HCT116 (cell line): ENCODE measurements at regions not wholly inside any gene's neighbourhood (a gene's known extent, or its start where the extent isn't known, plus 50 kb on each side); places are given as distances from the start of the nearest gene placed in this dataset.
A peak's percentile ranks its signal among the peaks of the same experiment; 100 is the strongest.

Experiments used
- ATAC-seq: fragments of 200-7000 bp; cut with Tn5 transposase; 2 replicates; pipeline ENCODE4 v1.9.1; 2020; ENCODE audit warnings: mild to moderate bottlenecking, moderate library complexity
- BruUV-seq: library from RNA; stranded (reverse); fragments of 400-500 nt; replicated peaks from 2 replicates; lab custom pipeline; 2021; lab: Mats Ljungman, UMichigan
- CTCF ChIA-PET: fragments of 300-600 bp; sonication (Branson Sonifier 250); formaldehyde crosslinking; loops from one replicate; lab custom pipeline; 2021; ENCODE audit warnings: antibody characterized with exemption; lab: Charles Lee
- POLR2A ChIA-PET: fragments of 300-600, 350-600 bp; sonication (Branson Sonifier 250); formaldehyde crosslinking; loops from one replicate; lab custom pipeline; 2021; ENCODE audit warnings: antibody characterized with exemption; lab: Charles Lee
- RAD21 ChIA-PET, 2 experiments: fragments of 300-600 bp; sonication (Branson Sonifier 250); formaldehyde crosslinking; loops; one replicate each; lab custom pipeline; 2023; ENCODE audit warnings: low total read pairs in 2 of 2; ENCODE audit not compliant: uncharacterized antibody in 2 of 2, unreplicated experiment in 2 of 2, low non-redundant PET in 1 of 2; lab: Charles Lee
- DNase-seq: peaks from one replicate; pipeline ENCODE4 v3.0.0-alpha.2; 2010; ENCODE audit warnings: low read depth, low spot score
- H2AFZ ChIP-seq: fragments of 200-600 bp; shearing (Covaris generic), sonication (generic); 2 replicates; pipeline ENCODE4 v1.6.1; 2017; ENCODE audit warnings: low read depth, mixed run types, mixed read lengths, antibody characterized with exemption, low read length; ENCODE audit not compliant: poor library complexity, severe bottlenecking
- H3K27ac ChIP-seq: 2 replicates; pipeline ENCODE4 v1.5.1; 2012; ENCODE audit warnings: low read depth, low read length
- H3K27me3 ChIP-seq: fragments of 200-600 bp; sonication (generic); 2 replicates; pipeline ENCODE4 v1.6.1; 2016; ENCODE audit warnings: mixed run types, low read length, mixed read lengths; ENCODE audit not compliant: insufficient read depth
- H3K36me3 ChIP-seq, 2 experiments: fragments of 200-500 bp in 1 of 2; fragments of 200-600 bp in 1 of 2; sonication (Bioruptor generic) in 1 of 2; sonication (generic) in 1 of 2; 2 replicates each; pipeline versions ENCODE4 v1.5.1 to v1.6.1; 2014 to 2016; ENCODE audit warnings: low read length in 2 of 2, inconsistent platforms in 1 of 2, mixed read lengths in 1 of 2, mixed run types in 1 of 2; ENCODE audit not compliant: insufficient read depth in 2 of 2, control insufficient read depth in 1 of 2
- H3K4me1 ChIP-seq, 2 experiments: fragments of 200-600 bp in 1 of 2; sonication (generic) in 1 of 2; 2 replicates each; pipeline versions ENCODE4 v1.5.1 to v1.6.1; 2012 to 2017; ENCODE audit warnings: low read length in 2 of 2, inconsistent platforms in 1 of 2, mild to moderate bottlenecking in 1 of 2, mixed read lengths in 1 of 2, mixed run types in 1 of 2, moderate library complexity in 1 of 2; ENCODE audit not compliant: insufficient read depth in 2 of 2, control insufficient read depth in 1 of 2
- H3K4me2 ChIP-seq: fragments of 200-600 bp; sonication (generic); 2 replicates; pipeline ENCODE4 v1.6.1; 2017; ENCODE audit warnings: mixed run types, low read length, mixed read lengths
- H3K4me3 ChIP-seq, 2 experiments: fragments of 200-600 bp in 1 of 2; sonication (generic) in 1 of 2; replicated peaks in 1 of 2; 2 replicates each; pipeline ENCODE4 v1.5.1; 2011 to 2016; ENCODE audit warnings: low read length in 2 of 2, control low read depth in 1 of 2, low read depth in 1 of 2, mild to moderate bottlenecking in 1 of 2, mixed read lengths in 1 of 2, mixed run types in 1 of 2
- H3K79me2 ChIP-seq: fragments of 200-600 bp; sonication (generic); 2 replicates; pipeline ENCODE4 v1.6.1; 2017; ENCODE audit warnings: mild to moderate bottlenecking, mixed run types, low read length, moderate library complexity, mixed read lengths; ENCODE audit not compliant: insufficient read depth
- H3K9ac ChIP-seq: fragments of 200-600 bp; sonication (generic); 2 replicates; pipeline ENCODE4 v1.6.1; 2016; ENCODE audit warnings: low read length, mixed read lengths
- H3K9me2 ChIP-seq: fragments of 200-600 bp; sonication (generic), shearing (Covaris generic); 2 replicates; pipeline ENCODE4 v1.6.1; 2017; ENCODE audit warnings: mixed run types, mild to moderate bottlenecking, moderate library complexity; ENCODE audit not compliant: insufficient read depth
- H3K9me3 ChIP-seq, 2 experiments: fragments of 200-500 bp in 1 of 2; fragments of 200-600 bp in 1 of 2; sonication (Bioruptor generic) in 1 of 2; sonication (generic) in 1 of 2; 2 replicates each; pipeline ENCODE4 v1.6.1; 2014 to 2017; ENCODE audit warnings: low read length in 2 of 2, mixed read lengths in 2 of 2, inconsistent platforms in 1 of 2, low read depth in 1 of 2, mild to moderate bottlenecking in 1 of 2, mixed run types in 1 of 2, moderate library complexity in 1 of 2; ENCODE audit not compliant: control insufficient read depth in 1 of 2, insufficient read depth in 1 of 2
- H4K20me1 ChIP-seq: fragments of 200-600 bp; sonication (generic), shearing (Covaris generic); 2 replicates; pipeline ENCODE4 v1.6.1; 2017; ENCODE audit warnings: mixed run types, mild to moderate bottlenecking, moderate library complexity; ENCODE audit not compliant: insufficient read depth
- CBX3 ChIP-seq: IDR thresholded peaks from 2 replicates; pipeline ENCODE4 v1.6.1; 2012; ENCODE audit warnings: low read depth
- CEBPB ChIP-seq: IDR thresholded peaks from 2 replicates; pipeline ENCODE4 v1.6.1; 2012; ENCODE audit warnings: low read depth
- EGR1 ChIP-seq: IDR thresholded peaks from 2 replicates; pipeline ENCODE4 v1.6.1; 2012; ENCODE audit warnings: low read depth
- ELF1 ChIP-seq: IDR thresholded peaks from 2 replicates; pipeline ENCODE4 v1.6.1; 2012; ENCODE audit warnings: low read depth, borderline replicate concordance
- EZH2phosphoT487 ChIP-seq: fragments of 200-600 bp; IDR thresholded peaks from 2 replicates; pipeline ENCODE4 v1.6.1; 2018; ENCODE audit warnings: antibody characterized with exemption, borderline replicate concordance
- FOSL1 ChIP-seq: IDR thresholded peaks from 2 replicates; pipeline ENCODE4 v1.6.1; 2012; ENCODE audit warnings: low read depth
- JUND ChIP-seq: IDR thresholded peaks from 2 replicates; pipeline ENCODE4 v1.6.1; 2012
- POLR2A ChIP-seq: IDR thresholded peaks from 2 replicates; pipeline ENCODE4 v1.7.0; 2011; ENCODE audit warnings: borderline replicate concordance; ENCODE audit not compliant: insufficient read depth, insufficient read length; ENCODE audit errors: extremely low read depth
- POLR2AphosphoS5 ChIP-seq: IDR thresholded peaks from 2 replicates; pipeline ENCODE4 v1.6.1; 2011; ENCODE audit warnings: mild to moderate bottlenecking, low read depth, low read length, moderate library complexity
- RAD21 ChIP-seq: IDR thresholded peaks from 2 replicates; pipeline ENCODE4 v1.6.1; 2012; ENCODE audit warnings: low read depth, mild to moderate bottlenecking
- SIN3A ChIP-seq: IDR thresholded peaks from 2 replicates; pipeline ENCODE4 v1.6.1; 2012; ENCODE audit warnings: low read depth
- SP1 ChIP-seq: IDR thresholded peaks from 2 replicates; pipeline ENCODE4 v1.6.1; 2012; ENCODE audit warnings: low read depth
- SRF ChIP-seq: IDR thresholded peaks from 2 replicates; pipeline ENCODE4 v1.6.1; 2012; ENCODE audit warnings: low read depth
- TCF7L2 ChIP-seq: IDR thresholded peaks from 2 replicates; pipeline ENCODE4 v1.7.0; 2011; ENCODE audit warnings: borderline replicate concordance, inconsistent platforms; ENCODE audit not compliant: insufficient read depth, insufficient read length; ENCODE audit errors: extremely low read depth
- ZFX ChIP-seq: fragments of 450-650 bp; IDR thresholded peaks from 2 replicates; pipeline ENCODE4 v1.6.1; 2017
- ZNF274 ChIP-seq: fragments of 200-500 bp; sonication (Bioruptor generic); IDR thresholded peaks from 2 replicates; pipeline ENCODE4 v1.6.1; 2014; ENCODE audit warnings: mild to moderate bottlenecking, low read depth, low read length, inconsistent platforms
- intact Hi-C: fragments of 100-400 bp; cut with micrococcal nuclease; formaldehyde crosslinking; loops from 2 replicates; pipeline ENCODE4 v1.10.0; 2022
- TF ChIP-seq, protein P1 (sequence below): IDR thresholded peaks from 2 replicates; pipeline ENCODE4 v1.6.1; 2012; ENCODE audit warnings: low read depth
- TF ChIP-seq, protein P2 (sequence below): IDR thresholded peaks from 2 replicates; pipeline ENCODE4 v1.6.1; 2012
- TF ChIP-seq, protein P3 (sequence below), 3 experiments: fragments of 200-600 bp in 1 of 3; sonication (generic) in 1 of 3; IDR thresholded peaks in 2 of 3; conservative IDR thresholded peaks in 1 of 3; 2 replicates each; pipeline ENCODE4 v1.5.1; 2012 to 2017; ENCODE audit warnings: low read depth in 2 of 3, low read length in 2 of 3, antibody characterized with exemption in 1 of 3, borderline replicate concordance in 1 of 3, control low read depth in 1 of 3, mild to moderate bottlenecking in 1 of 3, mixed read lengths in 1 of 3, mixed run types in 1 of 3, moderate library complexity in 1 of 3; ENCODE audit not compliant: insufficient read depth in 1 of 3
- TF ChIP-seq, protein P4 (sequence below): IDR thresholded peaks from 2 replicates; pipeline ENCODE4 v1.6.1; 2011; ENCODE audit warnings: mild to moderate bottlenecking, low read length, moderate library complexity; ENCODE audit not compliant: insufficient replicate concordance; ENCODE audit errors: extremely low read depth

DNA sequence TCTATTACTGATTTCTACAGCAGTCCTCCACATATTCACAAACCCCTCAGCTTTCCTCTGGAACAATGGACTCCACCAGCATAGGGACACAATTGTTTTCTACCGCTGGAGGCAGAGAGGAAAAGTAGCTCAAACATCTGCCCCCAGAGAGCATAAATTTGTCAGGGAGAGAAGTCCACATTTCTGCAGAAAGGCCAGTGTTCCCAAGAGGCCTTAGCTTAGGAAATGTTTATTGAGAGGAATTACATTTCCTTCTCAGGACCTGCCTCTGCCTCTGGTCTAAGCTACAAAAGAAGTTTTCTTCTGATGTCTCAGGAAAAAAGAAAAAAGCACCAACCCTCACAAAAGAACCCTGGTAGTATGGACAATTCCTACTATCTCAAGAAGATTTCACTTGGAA, 217.8 kb upstream of the BMP4 start:
- no peak overlapping the region for H3K9ac ChIP-seq
- H3K4me3 ChIP-seq, result no peak overlapping the region
- BruUV-seq, result no TSS peak
- H3K36me3 ChIP-seq, result no peaks in the 10 kb centered on the region
- H4K20me1 ChIP-seq, result no peaks in the 10 kb centered on the region
- peaks cover 50 to 55% of the 10 kb centered on the region in 2 experiments for H3K4me1 ChIP-seq
- no peaks in the 10 kb centered on the region for H3K9me3 ChIP-seq
- no peak for ATAC-seq
- peak overlapping the region; percentile 38 for H3K27ac ChIP-seq
- RAD21 ChIA-PET, result interaction anchor here in 1 of 2 experiments (1.4 kb wide), 1 partner anchor 155 kb away, joined by 3 read pairs; no protein-coding TSS in a partner anchor
- no peaks in the 10 kb centered on the region for H3K9me2 ChIP-seq
- POLR2A ChIA-PET, result no interaction called here
- no peaks in the 10 kb centered on the region for H3K79me2 ChIP-seq
- H3K27me3 ChIP-seq, result no peaks in the 10 kb centered on the region
- DNase-seq, result no peak
- intact Hi-C loops, result loop anchor here (2.0 kb wide), 1 partner anchor 218 kb away; the partner anchor contains the start of gene BMP4
- TF ChIP-seq FOSL1 (no peak), ELF1 (no peak), EGR1 (no peak), ZFX (no peak), POLR2A (no peak), ZNF274 (no peak), EZH2phosphoT487 (no peak), SIN3A (no peak), SRF (no peak), CBX3 (no peak), SP1 (no peak), JUND (no peak), TCF7L2 (no peak), RAD21 (no peak), POLR2AphosphoS5 (no peak), CEBPB (no peak)
- TF ChIP-seq, protein P1, sequence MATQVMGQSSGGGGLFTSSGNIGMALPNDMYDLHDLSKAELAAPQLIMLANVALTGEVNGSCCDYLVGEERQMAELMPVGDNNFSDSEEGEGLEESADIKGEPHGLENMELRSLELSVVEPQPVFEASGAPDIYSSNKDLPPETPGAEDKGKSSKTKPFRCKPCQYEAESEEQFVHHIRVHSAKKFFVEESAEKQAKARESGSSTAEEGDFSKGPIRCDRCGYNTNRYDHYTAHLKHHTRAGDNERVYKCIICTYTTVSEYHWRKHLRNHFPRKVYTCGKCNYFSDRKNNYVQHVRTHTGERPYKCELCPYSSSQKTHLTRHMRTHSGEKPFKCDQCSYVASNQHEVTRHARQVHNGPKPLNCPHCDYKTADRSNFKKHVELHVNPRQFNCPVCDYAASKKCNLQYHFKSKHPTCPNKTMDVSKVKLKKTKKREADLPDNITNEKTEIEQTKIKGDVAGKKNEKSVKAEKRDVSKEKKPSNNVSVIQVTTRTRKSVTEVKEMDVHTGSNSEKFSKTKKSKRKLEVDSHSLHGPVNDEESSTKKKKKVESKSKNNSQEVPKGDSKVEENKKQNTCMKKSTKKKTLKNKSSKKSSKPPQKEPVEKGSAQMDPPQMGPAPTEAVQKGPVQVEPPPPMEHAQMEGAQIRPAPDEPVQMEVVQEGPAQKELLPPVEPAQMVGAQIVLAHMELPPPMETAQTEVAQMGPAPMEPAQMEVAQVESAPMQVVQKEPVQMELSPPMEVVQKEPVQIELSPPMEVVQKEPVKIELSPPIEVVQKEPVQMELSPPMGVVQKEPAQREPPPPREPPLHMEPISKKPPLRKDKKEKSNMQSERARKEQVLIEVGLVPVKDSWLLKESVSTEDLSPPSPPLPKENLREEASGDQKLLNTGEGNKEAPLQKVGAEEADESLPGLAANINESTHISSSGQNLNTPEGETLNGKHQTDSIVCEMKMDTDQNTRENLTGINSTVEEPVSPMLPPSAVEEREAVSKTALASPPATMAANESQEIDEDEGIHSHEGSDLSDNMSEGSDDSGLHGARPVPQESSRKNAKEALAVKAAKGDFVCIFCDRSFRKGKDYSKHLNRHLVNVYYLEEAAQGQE, result no peak
- TF ChIP-seq, protein P2, sequence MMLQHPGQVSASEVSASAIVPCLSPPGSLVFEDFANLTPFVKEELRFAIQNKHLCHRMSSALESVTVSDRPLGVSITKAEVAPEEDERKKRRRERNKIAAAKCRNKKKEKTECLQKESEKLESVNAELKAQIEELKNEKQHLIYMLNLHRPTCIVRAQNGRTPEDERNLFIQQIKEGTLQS, result no peak
- TF ChIP-seq, protein P3, sequence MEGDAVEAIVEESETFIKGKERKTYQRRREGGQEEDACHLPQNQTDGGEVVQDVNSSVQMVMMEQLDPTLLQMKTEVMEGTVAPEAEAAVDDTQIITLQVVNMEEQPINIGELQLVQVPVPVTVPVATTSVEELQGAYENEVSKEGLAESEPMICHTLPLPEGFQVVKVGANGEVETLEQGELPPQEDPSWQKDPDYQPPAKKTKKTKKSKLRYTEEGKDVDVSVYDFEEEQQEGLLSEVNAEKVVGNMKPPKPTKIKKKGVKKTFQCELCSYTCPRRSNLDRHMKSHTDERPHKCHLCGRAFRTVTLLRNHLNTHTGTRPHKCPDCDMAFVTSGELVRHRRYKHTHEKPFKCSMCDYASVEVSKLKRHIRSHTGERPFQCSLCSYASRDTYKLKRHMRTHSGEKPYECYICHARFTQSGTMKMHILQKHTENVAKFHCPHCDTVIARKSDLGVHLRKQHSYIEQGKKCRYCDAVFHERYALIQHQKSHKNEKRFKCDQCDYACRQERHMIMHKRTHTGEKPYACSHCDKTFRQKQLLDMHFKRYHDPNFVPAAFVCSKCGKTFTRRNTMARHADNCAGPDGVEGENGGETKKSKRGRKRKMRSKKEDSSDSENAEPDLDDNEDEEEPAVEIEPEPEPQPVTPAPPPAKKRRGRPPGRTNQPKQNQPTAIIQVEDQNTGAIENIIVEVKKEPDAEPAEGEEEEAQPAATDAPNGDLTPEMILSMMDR (IDR thresholded peaks at IDR 0.05 in 2 of 3, conservative IDR thresholded peaks at IDR 0.05 in 1 of 3; ENCODE audit: borderline replicate concordance in 1 of 3, insufficient read depth in 1 of 3, low read depth in 2 of 3, low read length in 2 of 3), result no peak
- TF ChIP-seq, protein P4, sequence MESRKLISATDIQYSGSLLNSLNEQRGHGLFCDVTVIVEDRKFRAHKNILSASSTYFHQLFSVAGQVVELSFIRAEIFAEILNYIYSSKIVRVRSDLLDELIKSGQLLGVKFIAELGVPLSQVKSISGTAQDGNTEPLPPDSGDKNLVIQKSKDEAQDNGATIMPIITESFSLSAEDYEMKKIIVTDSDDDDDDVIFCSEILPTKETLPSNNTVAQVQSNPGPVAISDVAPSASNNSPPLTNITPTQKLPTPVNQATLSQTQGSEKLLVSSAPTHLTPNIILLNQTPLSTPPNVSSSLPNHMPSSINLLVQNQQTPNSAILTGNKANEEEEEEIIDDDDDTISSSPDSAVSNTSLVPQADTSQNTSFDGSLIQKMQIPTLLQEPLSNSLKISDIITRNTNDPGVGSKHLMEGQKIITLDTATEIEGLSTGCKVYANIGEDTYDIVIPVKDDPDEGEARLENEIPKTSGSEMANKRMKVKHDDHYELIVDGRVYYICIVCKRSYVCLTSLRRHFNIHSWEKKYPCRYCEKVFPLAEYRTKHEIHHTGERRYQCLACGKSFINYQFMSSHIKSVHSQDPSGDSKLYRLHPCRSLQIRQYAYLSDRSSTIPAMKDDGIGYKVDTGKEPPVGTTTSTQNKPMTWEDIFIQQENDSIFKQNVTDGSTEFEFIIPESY, result no peak
- no peak overlapping the region for H3K4me2 ChIP-seq
- CTCF ChIA-PET, result interaction anchor here (0.9 to 2.1 kb wide), 15 partner anchors 9 to 742 kb away, joined by 3 to 26 read pairs (median 5); partner anchors contain the start of gene BMP4
- H2AFZ ChIP-seq, result peak overlapping the region; percentile 74
